ENCODE measurements at regions not wholly inside any gene's neighbourhood (a gene's known extent, or its start where the extent isn't known, plus 50 kb on each side); places are given as distances from the start of the nearest gene placed in this dataset.

- dilution Hi-C loops (cut with HindIII; ENCODE audit: low sequenced_read_pairs, unreplicated experiment): no loop called here
- H2BK120ac ChIP-seq (ENCODE audit: low read depth, low read length): no peak overlapping the region
- H3K9me3 ChIP-seq (ENCODE audit: control insufficient read depth, insufficient read depth, low read length): 0 out of 2 replicates have a peak, but pooled peaks cover 3% of the 10 kb centered on the region
- H2AFZ ChIP-seq (replicated peaks; ENCODE audit: low read length, poor library complexity): no peak overlapping the region
- no peak overlapping the region for H4K91ac ChIP-seq (ENCODE audit: insufficient read depth, low read depth, low read length)
- no peak overlapping the region for H2BK20ac ChIP-seq (ENCODE audit: low read depth, low read length)
- in situ Hi-C loops (cut with MboI; ENCODE audit: low sequenced_read_pairs): no loop called here
- H3K36me3 ChIP-seq (ENCODE audit: control insufficient read depth, insufficient read depth, low read length): no peaks in the 10 kb centered on the region
- no peaks in the 10 kb centered on the region for H3K9me1 ChIP-seq (ENCODE audit: insufficient read depth, low read length)
- no peak overlapping the region for H2AK5ac ChIP-seq (ENCODE audit: low read depth, low read length)
- H3K14ac ChIP-seq (replicated peaks; ENCODE audit: low read depth, low read length): no peak overlapping the region
- CTCF ChIA-PET: no interaction called here
- H2BK15ac ChIP-seq (ENCODE audit: low read depth, low read length): no peak overlapping the region
- H2AK9ac ChIP-seq (replicated peaks; ENCODE audit: low read depth, low read length, poor library complexity): no peak overlapping the region
- H2BK5ac ChIP-seq (ENCODE audit: low read depth, low read length, poor library complexity, severe bottlenecking): no peak overlapping the region
- H4K20me1 ChIP-seq (ENCODE audit: insufficient read depth, low read length): no peaks in the 10 kb centered on the region
- intact Hi-C loops (cut with micrococcal nuclease): no loop called here
- H3K4me2 ChIP-seq (ENCODE audit: low read depth, low read length): no peak overlapping the region
- no peak overlapping the region for H3K27ac ChIP-seq (ENCODE audit: insufficient read depth, low read length)
- POLR2A ChIA-PET (ENCODE audit: unreplicated experiment): no interaction called here
- no peak overlapping the region for H3K4me3 ChIP-seq (ENCODE audit: insufficient read depth, low read depth, low read length)
- H3K56ac ChIP-seq (ENCODE audit: extremely low read depth, insufficient read depth, low read length): no peak overlapping the region
- H4K5ac ChIP-seq (ENCODE audit: low read depth, low read length): no peak overlapping the region
- no peak overlapping the region for H3K23ac ChIP-seq (ENCODE audit: low read depth, low read length)
- TF ChIP-seq CEBPB (IDR thresholded peaks at IDR 0.05; ENCODE audit: low read depth, low read length) (no peak), NFE2L2 (IDR thresholded peaks at IDR 0.05; ENCODE audit: low read depth, low read length) (peak; percentile 66; the same call in 1 of the 2 replicates), MAFK (IDR thresholded peaks at IDR 0.05; ENCODE audit: low read depth, low read length) (0 out of 2 replicates have a peak, but pooled peaks have one; percentile 5)
- H3K9ac ChIP-seq (ENCODE audit: low read depth, low read length): no peak overlapping the region
- DNase-seq: no peak
- H3K27me3 ChIP-seq (ENCODE audit: control insufficient read depth, insufficient read depth, low read length): no peaks in the 10 kb centered on the region
- H3K4me1 ChIP-seq (ENCODE audit: control insufficient read depth, insufficient read depth, low read length): no peaks in the 10 kb centered on the region
- H4K8ac ChIP-seq (ENCODE audit: low read depth in 2 of 2, low read length in 2 of 2): no peak overlapping the region
- no CpG with 5 or more reads among the region's 1 CpG for WGBS, 2 experiments (ENCODE audit: extremely low coverage in 2 of 2, insufficient read length in 1 of 2)
- no peaks in the 10 kb centered on the region for H3K79me1 ChIP-seq (ENCODE audit: low read depth in 1 of 2, low read length in 2 of 2)
- H3K4ac ChIP-seq (ENCODE audit: low read depth, low read length): no peak overlapping the region
- ATAC-seq (ENCODE audit: low read depth): no peak
- BruUV-seq (replicated peaks): no TSS peak
- no peak overlapping the region for H3K18ac ChIP-seq (ENCODE audit: low read depth, low read length)
These were observed 447.9 kb upstream of the TECRL start for GRCh38 chr4:64857198-64857597.

Measured in IMR-90 (cell line).